ENCODE measurements at regions not wholly inside any gene's neighbourhood (a gene's known extent, or its start where the extent isn't known, plus 50 kb on each side); places are given as distances from the start of the nearest gene placed in this dataset.
"Not testable (repeated sequence)": the region's sequence is repeated elsewhere in the genome, so short reads cannot be mapped to it uniquely, and the experiment has no call there.

DNA sequence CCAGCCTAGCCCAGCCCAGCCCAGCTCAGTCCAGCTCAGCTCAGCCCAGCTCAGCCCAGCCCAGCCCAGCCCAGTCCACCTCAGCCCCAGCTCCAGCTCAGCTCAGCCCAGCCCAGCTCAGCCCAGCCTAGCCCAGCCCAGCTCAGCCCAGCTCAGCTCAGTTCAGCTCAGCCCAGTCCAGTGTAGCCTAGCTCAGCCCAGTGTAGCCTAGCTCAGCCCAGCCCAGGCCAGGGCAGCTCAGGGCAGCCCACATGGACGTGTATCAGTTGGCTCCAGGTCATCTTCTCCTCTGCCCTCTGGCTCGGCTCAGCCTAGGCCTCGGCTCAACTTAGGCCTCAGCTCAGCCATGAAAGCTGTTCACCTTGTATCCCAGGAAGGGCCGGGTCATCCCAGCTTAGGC is 64.7 kb downstream of the TMEM121 start:
- Histone ChIP-seq H3K27me3 (replicated peaks; ENCODE audit: insufficient read depth) (no peaks in the 10 kb centered on the region), H3K4me3 (no peak overlapping the region), H3F3A (ENCODE audit: insufficient read depth) (no peaks in the 10 kb centered on the region), H3K4me2 (ENCODE audit: unreplicated experiment) (no peak overlapping the region), H3K9ac (no peak overlapping the region), H3K79me2 (ENCODE audit: insufficient read depth) (no peaks in the 10 kb centered on the region), H3K9me3 (ENCODE audit: low read depth) (no peaks in the 10 kb centered on the region), H3K4me1 (ENCODE audit: insufficient read depth) (no peaks in the 10 kb centered on the region), H3K36me3 (ENCODE audit: low read depth) (no peaks in the 10 kb centered on the region), H4K20me1 (ENCODE audit: insufficient read depth) (no peaks in the 10 kb centered on the region), H3K27ac (no peak overlapping the region), H3K9me2 (ENCODE audit: insufficient read depth) (no peaks in the 10 kb centered on the region), H2AFZ (no peak overlapping the region)
- TF ChIP-seq EZH2 (IDR thresholded peaks at IDR 0.05; ENCODE audit: insufficient read depth, poor library complexity, severe bottlenecking): no peak
- in situ Hi-C loops (cut with MboI): no loop called here
- 58 to 65% methylated on average over 4 of the region's 4 CpGs for WGBS, 2 experiments (ENCODE audit: low coverage in 1 of 2, low lambda C conversion rate in 2 of 2, missing lambda C conversion rate in 2 of 2)
- no peak for DNase-seq

DNA sequence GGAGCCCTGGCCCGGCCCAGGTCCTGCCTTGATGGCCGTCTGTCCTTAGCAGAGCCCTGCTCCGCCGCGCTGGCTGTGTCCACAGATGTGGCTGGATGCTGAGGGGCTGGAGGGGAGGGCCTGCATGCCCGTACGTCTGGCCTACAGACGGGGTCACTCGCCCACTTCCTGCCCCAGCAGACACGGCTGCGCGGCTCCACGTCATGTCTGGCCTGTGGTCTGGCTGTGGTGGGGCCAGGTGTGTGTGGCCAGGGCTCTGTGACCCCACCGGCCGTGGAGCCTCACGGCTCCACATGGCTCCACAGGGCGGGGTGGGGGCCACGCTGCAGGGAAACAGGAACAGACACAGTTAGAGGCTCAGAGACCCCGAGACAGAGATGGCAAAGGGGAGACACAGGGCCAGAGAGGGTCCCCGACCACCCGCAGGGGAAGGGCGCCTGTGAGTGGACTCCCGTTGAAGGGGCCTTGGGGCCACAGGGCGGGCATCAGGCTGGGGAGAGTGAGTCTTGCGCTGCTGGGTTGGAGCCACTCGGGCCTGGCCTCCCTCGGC is 65.5 kb downstream of the TMEM121 start:
- H3K36me3 ChIP-seq (ENCODE audit: low read depth); H3F3A ChIP-seq (ENCODE audit: insufficient read depth); H4K20me1 ChIP-seq (ENCODE audit: insufficient read depth); H3K4me1 ChIP-seq (ENCODE audit: insufficient read depth); H2AFZ ChIP-seq; H3K4me3 ChIP-seq; H3K9me3 ChIP-seq (ENCODE audit: low read depth); H3K27me3 ChIP-seq (replicated peaks; ENCODE audit: insufficient read depth); DNase-seq; H3K79me2 ChIP-seq (ENCODE audit: insufficient read depth); H3K4me2 ChIP-seq (ENCODE audit: unreplicated experiment); H3K9me2 ChIP-seq (ENCODE audit: insufficient read depth); H3K27ac ChIP-seq; H3K9ac ChIP-seq; in situ Hi-C loops (cut with MboI): not testable (repeated sequence)
- WGBS, 2 experiments (ENCODE audit: low coverage in 1 of 2, low lambda C conversion rate in 2 of 2, missing lambda C conversion rate in 2 of 2): 71 to 74% methylated on average over 19 to 25 of the region's 27 CpGs

DNA sequence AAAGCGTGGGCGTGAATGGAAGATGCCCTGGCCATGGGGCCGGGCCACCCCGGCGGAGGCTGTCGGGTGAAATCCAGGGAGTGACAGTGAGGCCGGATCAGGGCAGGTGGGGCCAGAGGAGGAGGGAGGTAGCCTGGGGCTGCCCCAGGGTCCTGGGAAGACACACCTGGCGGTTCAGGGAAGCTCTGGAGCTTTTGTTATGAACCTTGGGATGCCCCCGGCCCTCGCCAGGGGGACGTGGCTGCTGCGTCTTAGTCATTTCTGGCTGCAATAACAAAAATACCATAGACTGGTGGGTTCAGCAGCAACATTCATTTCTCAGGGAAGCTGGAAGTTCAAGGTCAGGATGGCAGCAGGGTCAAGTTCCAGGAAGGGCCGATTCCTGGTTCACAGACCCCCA is 66.3 kb downstream of the TMEM121 start:
- H3K9ac ChIP-seq; H3K9me3 ChIP-seq (ENCODE audit: low read depth); H3K4me2 ChIP-seq (ENCODE audit: unreplicated experiment); H4K20me1 ChIP-seq (ENCODE audit: insufficient read depth); H3K9me2 ChIP-seq (ENCODE audit: insufficient read depth); DNase-seq; H3K27ac ChIP-seq; H3K27me3 ChIP-seq (replicated peaks; ENCODE audit: insufficient read depth); H2AFZ ChIP-seq; in situ Hi-C loops (cut with MboI); H3K36me3 ChIP-seq (ENCODE audit: low read depth); H3K4me3 ChIP-seq; H3K4me1 ChIP-seq (ENCODE audit: insufficient read depth); H3K79me2 ChIP-seq (ENCODE audit: insufficient read depth); H3F3A ChIP-seq (ENCODE audit: insufficient read depth): not testable (repeated sequence)
- 48 to 50% methylated on average over 6 to 7 of the region's 13 CpGs for WGBS, 2 experiments (ENCODE audit: low coverage in 1 of 2, low lambda C conversion rate in 2 of 2, missing lambda C conversion rate in 2 of 2)

DNA sequence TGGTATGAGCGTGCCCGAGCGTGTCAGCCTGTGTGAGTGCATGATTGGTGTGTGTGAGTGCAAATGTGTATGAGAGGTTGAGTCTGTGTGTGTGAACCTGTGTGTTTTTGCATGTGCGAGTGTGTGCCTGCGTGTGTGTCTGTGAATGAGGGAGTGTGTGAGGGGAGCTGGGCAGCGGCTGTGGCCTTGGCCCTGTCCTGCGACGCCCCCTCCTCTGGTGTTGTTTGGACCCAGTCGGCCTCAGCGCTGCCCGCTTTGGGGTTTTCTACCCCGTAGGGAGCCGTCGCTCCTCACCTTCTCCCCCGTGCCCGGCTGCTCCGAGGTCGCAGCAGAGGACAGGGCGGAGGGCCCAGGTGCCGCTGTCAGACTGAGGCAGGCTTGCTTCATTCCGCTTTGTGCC is 69.0 kb downstream of the TMEM121 start:
- WGBS, 2 experiments (ENCODE audit: low coverage in 1 of 2, low lambda C conversion rate in 2 of 2, missing lambda C conversion rate in 2 of 2): 67 to 79% methylated on average over 5 to 9 of the region's 21 CpGs
- H3F3A ChIP-seq (ENCODE audit: insufficient read depth); H3K36me3 ChIP-seq (ENCODE audit: low read depth); H3K79me2 ChIP-seq (ENCODE audit: insufficient read depth); H3K9me2 ChIP-seq (ENCODE audit: insufficient read depth); H2AFZ ChIP-seq; H3K27me3 ChIP-seq (replicated peaks; ENCODE audit: insufficient read depth); H3K4me2 ChIP-seq (ENCODE audit: unreplicated experiment); H3K4me3 ChIP-seq; H3K27ac ChIP-seq; H3K9me3 ChIP-seq (ENCODE audit: low read depth); H3K9ac ChIP-seq; H4K20me1 ChIP-seq (ENCODE audit: insufficient read depth); DNase-seq; H3K4me1 ChIP-seq (ENCODE audit: insufficient read depth); in situ Hi-C loops (cut with MboI): not testable (repeated sequence)

DNA sequence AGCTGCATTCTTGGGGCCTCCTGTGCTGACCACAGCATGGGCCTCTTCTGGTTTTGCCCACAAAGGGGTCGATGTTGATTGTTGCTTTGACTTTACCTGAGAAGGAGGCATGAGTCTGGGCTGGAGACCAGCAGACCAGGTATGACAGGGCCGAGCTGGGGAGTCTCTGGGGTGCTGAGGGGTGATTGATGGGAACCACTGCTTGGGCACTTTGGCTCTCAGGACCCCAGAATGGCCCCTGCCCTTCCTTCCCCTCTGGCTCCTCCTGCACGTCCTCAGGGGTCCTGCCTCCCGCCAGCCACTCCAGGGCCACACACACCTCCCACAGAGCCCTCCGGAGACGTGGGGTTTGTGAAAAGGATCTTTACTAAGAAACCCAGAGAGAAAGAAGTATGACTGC is 70.0 kb downstream of the TMEM121 start:
- H3K9ac ChIP-seq; H3K27ac ChIP-seq; H3K9me3 ChIP-seq (ENCODE audit: low read depth); H3K79me2 ChIP-seq (ENCODE audit: insufficient read depth); H3F3A ChIP-seq (ENCODE audit: insufficient read depth); H3K27me3 ChIP-seq (replicated peaks; ENCODE audit: insufficient read depth); H3K4me3 ChIP-seq; H4K20me1 ChIP-seq (ENCODE audit: insufficient read depth); DNase-seq; H3K4me1 ChIP-seq (ENCODE audit: insufficient read depth); H2AFZ ChIP-seq; H3K36me3 ChIP-seq (ENCODE audit: low read depth); H3K9me2 ChIP-seq (ENCODE audit: insufficient read depth); in situ Hi-C loops (cut with MboI); H3K4me2 ChIP-seq (ENCODE audit: unreplicated experiment): not testable (repeated sequence)
- WGBS, 2 experiments (ENCODE audit: low coverage in 1 of 2, low lambda C conversion rate in 2 of 2, missing lambda C conversion rate in 2 of 2): 18 to 24% methylated on average over 6 of the region's 6 CpGs

DNA sequence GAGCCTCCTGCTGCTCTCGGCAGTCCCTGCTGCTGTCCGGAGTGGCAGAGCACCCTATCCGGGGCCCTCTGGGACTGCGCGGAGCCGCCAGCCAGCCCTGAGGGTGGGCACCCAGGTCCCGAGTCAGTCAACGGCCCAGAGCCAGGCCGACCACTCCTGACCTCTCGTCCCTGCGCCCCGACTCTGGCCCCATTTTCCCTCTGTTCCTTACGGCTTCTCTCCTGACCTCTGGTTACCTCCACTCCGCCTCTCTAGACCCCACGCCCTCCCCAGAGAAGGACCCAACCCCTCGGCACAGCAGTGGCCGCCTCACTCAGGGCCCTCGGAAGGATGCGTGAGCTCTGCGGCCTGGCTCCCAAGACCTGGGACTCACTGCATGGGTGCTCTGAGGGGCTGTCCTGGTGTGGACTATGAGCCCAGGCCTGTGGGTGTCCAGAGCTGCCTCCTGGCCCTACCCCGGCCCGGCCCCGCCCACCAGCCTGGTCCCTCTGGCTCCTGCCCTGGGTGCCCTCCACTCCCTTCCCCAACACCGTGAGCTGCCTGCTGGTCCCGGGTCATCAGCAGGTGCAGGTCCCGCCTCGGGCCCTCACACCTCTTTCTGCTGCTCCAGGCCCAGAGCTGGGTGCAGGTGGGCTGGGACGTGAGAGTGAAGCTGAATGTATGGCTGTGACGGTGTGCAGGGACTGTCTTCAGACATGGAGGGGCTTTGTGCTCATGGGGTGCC is 71.8 kb downstream of the TMEM121 start:
- H4K20me1 ChIP-seq (ENCODE audit: insufficient read depth); DNase-seq; H3F3A ChIP-seq (ENCODE audit: insufficient read depth); H3K4me1 ChIP-seq (ENCODE audit: insufficient read depth); H3K79me2 ChIP-seq (ENCODE audit: insufficient read depth); H3K36me3 ChIP-seq (ENCODE audit: low read depth); in situ Hi-C loops (cut with MboI); H3K9me2 ChIP-seq (ENCODE audit: insufficient read depth); H3K27ac ChIP-seq; H3K4me2 ChIP-seq (ENCODE audit: unreplicated experiment); H3K4me3 ChIP-seq; H3K27me3 ChIP-seq (replicated peaks; ENCODE audit: insufficient read depth); H2AFZ ChIP-seq; H3K9ac ChIP-seq; H3K9me3 ChIP-seq (ENCODE audit: low read depth): not testable (repeated sequence)
- 54 to 62% methylated on average over 8 to 20 of the region's 29 CpGs for WGBS, 2 experiments (ENCODE audit: low coverage in 1 of 2, low lambda C conversion rate in 2 of 2, missing lambda C conversion rate in 2 of 2)

DNA sequence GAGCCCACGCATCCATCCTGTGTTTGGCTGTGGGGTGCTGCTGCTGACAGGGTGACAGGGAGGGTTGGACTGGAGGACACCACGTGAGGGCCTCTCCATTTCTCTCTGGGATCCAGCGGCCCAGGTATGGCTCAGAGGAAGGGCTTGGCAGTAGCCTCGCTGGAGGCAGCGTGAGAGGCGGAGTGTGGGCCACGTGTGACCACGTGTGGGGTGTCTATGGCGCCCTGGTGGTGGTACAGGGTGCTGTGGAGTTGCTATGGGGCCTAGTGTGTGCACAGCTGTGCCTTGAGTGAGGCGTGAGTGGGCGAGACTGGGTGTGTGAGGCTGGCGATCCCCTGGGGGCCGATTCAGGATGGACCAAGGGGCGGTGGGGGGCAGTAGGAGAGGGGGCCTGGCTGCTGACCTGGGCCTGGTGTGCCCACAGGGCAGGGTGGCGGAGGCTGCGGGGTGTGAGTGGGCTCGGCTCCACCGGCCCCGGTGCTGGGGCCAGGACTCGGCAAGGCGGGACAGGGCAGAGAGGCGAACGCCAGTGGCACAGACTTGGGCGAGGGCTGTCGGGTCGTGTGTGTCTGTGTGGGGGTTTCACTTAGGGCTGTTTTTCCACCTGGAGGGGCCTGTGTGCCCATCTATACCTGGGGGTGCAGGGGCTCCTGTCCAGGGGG is 72.7 kb downstream of the TMEM121 start:
- H4K20me1 ChIP-seq (ENCODE audit: insufficient read depth); H3K9me2 ChIP-seq (ENCODE audit: insufficient read depth); H2AFZ ChIP-seq; H3F3A ChIP-seq (ENCODE audit: insufficient read depth); DNase-seq; H3K4me1 ChIP-seq (ENCODE audit: insufficient read depth); H3K9ac ChIP-seq; H3K27ac ChIP-seq; H3K36me3 ChIP-seq (ENCODE audit: low read depth); in situ Hi-C loops (cut with MboI); H3K4me2 ChIP-seq (ENCODE audit: unreplicated experiment); H3K79me2 ChIP-seq (ENCODE audit: insufficient read depth); H3K27me3 ChIP-seq (replicated peaks; ENCODE audit: insufficient read depth); H3K4me3 ChIP-seq; H3K9me3 ChIP-seq (ENCODE audit: low read depth): not testable (repeated sequence)
- 51 to 56% methylated on average over 18 to 25 of the region's 26 CpGs for WGBS, 2 experiments (ENCODE audit: low coverage in 1 of 2, low lambda C conversion rate in 2 of 2, missing lambda C conversion rate in 2 of 2)
